ENCODE measurements at regions not wholly inside any gene's neighbourhood (a gene's known extent, or its start where the extent isn't known, plus 50 kb on each side); places are given as distances from the start of the nearest gene placed in this dataset.

DNA sequence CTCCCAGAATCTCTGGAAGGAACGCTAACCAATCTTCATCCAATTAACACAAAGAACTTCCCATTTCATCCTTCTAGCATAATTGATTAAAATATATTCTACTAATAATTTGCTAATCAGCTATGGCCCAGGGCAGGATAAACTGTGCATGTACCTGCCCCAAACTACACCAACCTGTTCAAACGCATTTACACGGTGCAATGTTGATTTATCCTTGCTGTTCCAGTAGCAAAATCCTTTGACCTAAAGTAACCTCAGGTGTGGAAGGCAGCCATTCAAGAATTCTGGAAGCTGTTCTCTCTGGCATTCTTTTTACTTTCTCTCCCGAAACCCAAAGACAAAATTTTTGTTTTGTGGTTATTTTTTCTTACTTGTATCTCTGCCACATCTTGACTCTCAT, 309.4 kb downstream of the ZNF674 start:
- Histone ChIP-seq H3K36me3 (ENCODE audit: control insufficient read depth, insufficient read depth, low read length) (no peaks in the 10 kb centered on the region), H4K20me1 (replicated peaks; ENCODE audit: control insufficient read depth, insufficient read depth, low read length) (no peaks in the 10 kb centered on the region), H3K4me1 (replicated peaks in 1 of 2; ENCODE audit: control insufficient read depth in 2 of 2, insufficient read depth in 2 of 2, low read length in 2 of 2) (no peaks in the 10 kb centered on the region), H3K9ac (ENCODE audit: insufficient read depth in 1 of 2, low read depth in 2 of 2, low read length in 2 of 2) (no peak overlapping the region), H3K9me3 (replicated peaks; ENCODE audit: control insufficient read depth, insufficient read depth, low read depth, low read length) (no peaks in the 10 kb centered on the region), H3K27ac (ENCODE audit: extremely low read depth, low read depth, low read length) (no peak overlapping the region), H3K79me2 (ENCODE audit: control insufficient read depth, insufficient read depth, low read length) (no peaks in the 10 kb centered on the region), H3K9me1 (ENCODE audit: control insufficient read depth, insufficient read depth, low read length) (no peaks in the 10 kb centered on the region), H3K4me3 (no peak overlapping the region), H2AFZ (ENCODE audit: low read depth, low read length) (no peak overlapping the region), H3K27me3 (ENCODE audit: control insufficient read depth in 2 of 2, insufficient read depth in 2 of 2, low read length in 2 of 2) (no peaks in the 10 kb centered on the region), H3K4me2 (ENCODE audit: insufficient read depth, low read length) (no peak overlapping the region)
- no peak for DNase-seq (ENCODE audit: extremely low read depth in 1 of 4, low spot score in 3 of 4)
- TF ChIP-seq SMAD2 (IDR thresholded peaks at IDR 0.05; ENCODE audit: low read depth, low read length) (no peak), HOXB6 (CRISPR knock-in tag; IDR thresholded peaks at IDR 0.05; ENCODE audit: borderline replicate concordance) (no peak), BRF2 (IDR thresholded peaks at IDR 0.05; ENCODE audit: borderline replicate concordance, insufficient read depth, insufficient read length) (no peak), MEF2D (tag; conservative IDR thresholded peaks at IDR 0.05; ENCODE audit: low read depth) (no peak), JUN (IDR thresholded peaks at IDR 0.05; ENCODE audit: borderline replicate concordance, low read depth, low read length) (no peak), JUN (CRISPR knock-in tag; IDR thresholded peaks at IDR 0.05; ENCODE audit: borderline replicate concordance) (no peak), ATF1 (CRISPR knock-in tag; IDR thresholded peaks at IDR 0.05) (no peak), ATF1 (tag; IDR thresholded peaks at IDR 0.05) (no peak), GABPB2 (CRISPR knock-in tag; conservative IDR thresholded peaks at IDR 0.05) (no peak), NR1H2 (CRISPR knock-in tag; IDR thresholded peaks at IDR 0.05) (no peak), NCOA1 (IDR thresholded peaks at IDR 0.05; ENCODE audit: low read depth) (no peak), GTF2E2 (tag; IDR thresholded peaks at IDR 0.05) (no peak), ZNF764 (CRISPR knock-in tag; IDR thresholded peaks at IDR 0.05; ENCODE audit: low read depth) (no peak)
- TF ChIP-seq, protein P1, sequence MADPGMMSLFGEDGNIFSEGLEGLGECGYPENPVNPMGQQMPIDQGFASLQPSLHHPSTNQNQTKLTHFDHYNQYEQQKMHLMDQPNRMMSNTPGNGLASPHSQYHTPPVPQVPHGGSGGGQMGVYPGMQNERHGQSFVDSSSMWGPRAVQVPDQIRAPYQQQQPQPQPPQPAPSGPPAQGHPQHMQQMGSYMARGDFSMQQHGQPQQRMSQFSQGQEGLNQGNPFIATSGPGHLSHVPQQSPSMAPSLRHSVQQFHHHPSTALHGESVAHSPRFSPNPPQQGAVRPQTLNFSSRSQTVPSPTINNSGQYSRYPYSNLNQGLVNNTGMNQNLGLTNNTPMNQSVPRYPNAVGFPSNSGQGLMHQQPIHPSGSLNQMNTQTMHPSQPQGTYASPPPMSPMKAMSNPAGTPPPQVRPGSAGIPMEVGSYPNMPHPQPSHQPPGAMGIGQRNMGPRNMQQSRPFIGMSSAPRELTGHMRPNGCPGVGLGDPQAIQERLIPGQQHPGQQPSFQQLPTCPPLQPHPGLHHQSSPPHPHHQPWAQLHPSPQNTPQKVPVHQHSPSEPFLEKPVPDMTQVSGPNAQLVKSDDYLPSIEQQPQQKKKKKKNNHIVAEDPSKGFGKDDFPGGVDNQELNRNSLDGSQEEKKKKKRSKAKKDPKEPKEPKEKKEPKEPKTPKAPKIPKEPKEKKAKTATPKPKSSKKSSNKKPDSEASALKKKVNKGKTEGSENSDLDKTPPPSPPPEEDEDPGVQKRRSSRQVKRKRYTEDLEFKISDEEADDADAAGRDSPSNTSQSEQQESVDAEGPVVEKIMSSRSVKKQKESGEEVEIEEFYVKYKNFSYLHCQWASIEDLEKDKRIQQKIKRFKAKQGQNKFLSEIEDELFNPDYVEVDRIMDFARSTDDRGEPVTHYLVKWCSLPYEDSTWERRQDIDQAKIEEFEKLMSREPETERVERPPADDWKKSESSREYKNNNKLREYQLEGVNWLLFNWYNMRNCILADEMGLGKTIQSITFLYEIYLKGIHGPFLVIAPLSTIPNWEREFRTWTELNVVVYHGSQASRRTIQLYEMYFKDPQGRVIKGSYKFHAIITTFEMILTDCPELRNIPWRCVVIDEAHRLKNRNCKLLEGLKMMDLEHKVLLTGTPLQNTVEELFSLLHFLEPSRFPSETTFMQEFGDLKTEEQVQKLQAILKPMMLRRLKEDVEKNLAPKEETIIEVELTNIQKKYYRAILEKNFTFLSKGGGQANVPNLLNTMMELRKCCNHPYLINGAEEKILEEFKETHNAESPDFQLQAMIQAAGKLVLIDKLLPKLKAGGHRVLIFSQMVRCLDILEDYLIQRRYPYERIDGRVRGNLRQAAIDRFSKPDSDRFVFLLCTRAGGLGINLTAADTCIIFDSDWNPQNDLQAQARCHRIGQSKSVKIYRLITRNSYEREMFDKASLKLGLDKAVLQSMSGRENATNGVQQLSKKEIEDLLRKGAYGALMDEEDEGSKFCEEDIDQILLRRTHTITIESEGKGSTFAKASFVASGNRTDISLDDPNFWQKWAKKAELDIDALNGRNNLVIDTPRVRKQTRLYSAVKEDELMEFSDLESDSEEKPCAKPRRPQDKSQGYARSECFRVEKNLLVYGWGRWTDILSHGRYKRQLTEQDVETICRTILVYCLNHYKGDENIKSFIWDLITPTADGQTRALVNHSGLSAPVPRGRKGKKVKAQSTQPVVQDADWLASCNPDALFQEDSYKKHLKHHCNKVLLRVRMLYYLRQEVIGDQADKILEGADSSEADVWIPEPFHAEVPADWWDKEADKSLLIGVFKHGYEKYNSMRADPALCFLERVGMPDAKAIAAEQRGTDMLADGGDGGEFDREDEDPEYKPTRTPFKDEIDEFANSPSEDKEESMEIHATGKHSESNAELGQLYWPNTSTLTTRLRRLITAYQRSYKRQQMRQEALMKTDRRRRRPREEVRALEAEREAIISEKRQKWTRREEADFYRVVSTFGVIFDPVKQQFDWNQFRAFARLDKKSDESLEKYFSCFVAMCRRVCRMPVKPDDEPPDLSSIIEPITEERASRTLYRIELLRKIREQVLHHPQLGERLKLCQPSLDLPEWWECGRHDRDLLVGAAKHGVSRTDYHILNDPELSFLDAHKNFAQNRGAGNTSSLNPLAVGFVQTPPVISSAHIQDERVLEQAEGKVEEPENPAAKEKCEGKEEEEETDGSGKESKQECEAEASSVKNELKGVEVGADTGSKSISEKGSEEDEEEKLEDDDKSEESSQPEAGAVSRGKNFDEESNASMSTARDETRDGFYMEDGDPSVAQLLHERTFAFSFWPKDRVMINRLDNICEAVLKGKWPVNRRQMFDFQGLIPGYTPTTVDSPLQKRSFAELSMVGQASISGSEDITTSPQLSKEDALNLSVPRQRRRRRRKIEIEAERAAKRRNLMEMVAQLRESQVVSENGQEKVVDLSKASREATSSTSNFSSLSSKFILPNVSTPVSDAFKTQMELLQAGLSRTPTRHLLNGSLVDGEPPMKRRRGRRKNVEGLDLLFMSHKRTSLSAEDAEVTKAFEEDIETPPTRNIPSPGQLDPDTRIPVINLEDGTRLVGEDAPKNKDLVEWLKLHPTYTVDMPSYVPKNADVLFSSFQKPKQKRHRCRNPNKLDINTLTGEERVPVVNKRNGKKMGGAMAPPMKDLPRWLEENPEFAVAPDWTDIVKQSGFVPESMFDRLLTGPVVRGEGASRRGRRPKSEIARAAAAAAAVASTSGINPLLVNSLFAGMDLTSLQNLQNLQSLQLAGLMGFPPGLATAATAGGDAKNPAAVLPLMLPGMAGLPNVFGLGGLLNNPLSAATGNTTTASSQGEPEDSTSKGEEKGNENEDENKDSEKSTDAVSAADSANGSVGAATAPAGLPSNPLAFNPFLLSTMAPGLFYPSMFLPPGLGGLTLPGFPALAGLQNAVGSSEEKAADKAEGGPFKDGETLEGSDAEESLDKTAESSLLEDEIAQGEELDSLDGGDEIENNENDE (IDR thresholded peaks at IDR 0.05; ENCODE audit: low read depth, low read length): no peak
- in situ Hi-C loops (cut with MboI): no loop called here
- ChIA-PET POLR2A (no interaction called here), CTCF (ENCODE audit: low intra/inter-chr PET ratio) (no interaction called here)
- intact Hi-C loops (cut with micrococcal nuclease): no loop called here
- ATAC-seq: no peak
- FAIRE-seq: no peak
- no TSS peak for BruUV-seq (replicated peaks)
- 0% methylated on average over 4 of the region's 4 CpGs for WGBS (ENCODE audit: insufficient coverage, low coverage, missing lambda C conversion rate)
